HUES6 (cell line): ENCODE measurements at regions not wholly inside any gene's neighbourhood (a gene's known extent, or its start where the extent isn't known, plus 50 kb on each side); places are given as distances from the start of the nearest gene placed in this dataset.

ENCODE experiments used
- H3K27ac ChIP-seq: 2 replicates; pipeline ENCODE4 v1.7.0; 2013; ENCODE audit warnings: low read depth, mild to moderate bottlenecking, low read length, inconsistent platforms
- H3K27me3 ChIP-seq: 2 replicates; pipeline ENCODE4 v1.6.1; 2013; ENCODE audit warnings: low read length; ENCODE audit not compliant: control insufficient read depth, insufficient read depth
- H3K36me3 ChIP-seq: 2 replicates; pipeline ENCODE4 v1.6.1; 2013; ENCODE audit warnings: low read length; ENCODE audit not compliant: control insufficient read depth, insufficient read depth
- H3K4me1 ChIP-seq: 2 replicates; pipeline ENCODE4 v1.6.1; 2013; ENCODE audit warnings: low read length; ENCODE audit not compliant: control insufficient read depth, insufficient read depth
- H3K4me3 ChIP-seq: 2 replicates; pipeline ENCODE4 v1.5.1; 2013; ENCODE audit warnings: low read depth, low read length
- H3K9ac ChIP-seq: one replicate; pipeline ENCODE4 v1.6.1; 2013; ENCODE audit warnings: mild to moderate bottlenecking, low read length
- H3K9me3 ChIP-seq: 2 replicates; pipeline ENCODE4 v1.6.1; 2013; ENCODE audit warnings: low read depth, low read length; ENCODE audit not compliant: control insufficient read depth, insufficient read depth

DNA sequence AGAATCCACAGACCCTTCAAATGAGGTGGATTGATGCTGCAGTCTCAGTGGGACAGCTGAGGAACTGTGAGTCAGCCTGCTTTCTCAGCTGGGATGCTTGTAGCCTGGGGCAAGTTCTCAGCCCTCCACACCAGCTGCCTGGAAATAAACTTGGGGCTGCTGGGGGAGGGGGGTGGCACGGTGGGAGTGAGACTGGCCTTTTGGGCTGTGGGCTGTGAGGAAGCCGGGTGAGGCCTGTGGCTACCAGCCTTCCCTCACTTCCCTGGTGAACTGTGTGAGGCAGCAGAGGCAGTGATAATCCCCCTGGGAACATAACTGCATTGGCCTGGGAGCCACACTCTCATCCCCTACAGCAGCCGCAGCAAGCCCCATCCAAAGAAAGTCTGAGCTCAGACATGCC, 114.5 kb upstream of the GUCY1A1 start:
- H3K27ac ChIP-seq = no peak overlapping the region
- no peak overlapping the region for H3K4me3 ChIP-seq

DNA sequence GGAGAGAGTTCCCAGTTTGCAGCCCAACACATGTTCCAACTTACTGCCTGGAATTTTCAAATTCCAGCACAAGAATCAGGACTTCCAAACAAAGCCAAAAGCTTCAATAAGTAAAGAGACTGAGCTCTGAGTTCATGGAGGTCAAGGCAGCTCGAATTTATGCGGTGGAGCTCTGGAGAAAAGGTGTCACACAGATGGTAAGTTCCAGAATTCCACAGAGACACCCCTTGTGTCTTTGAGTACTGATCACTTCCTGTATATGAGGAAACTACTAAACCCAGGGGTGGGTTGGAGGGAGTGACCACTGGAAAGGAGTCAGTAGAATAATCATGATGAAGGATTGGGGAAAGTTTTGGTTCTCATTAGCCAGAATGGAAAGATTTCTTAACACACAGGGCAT, 118.5 kb upstream of the GUCY1A1 start:
- no peak overlapping the region for H3K4me3 ChIP-seq

More for the DNA sequence above, 114.5 kb upstream of the GUCY1A1 start:
- H3K9ac ChIP-seq = no peak overlapping the region
- H3K4me1 ChIP-seq = peaks cover 7% of the 10 kb centered on the region; the same call in 1 of the 2 replicates
- 0 out of 2 replicates have a peak, but pooled peaks cover 2% of the 10 kb centered on the region for H3K9me3 ChIP-seq
- H3K36me3 ChIP-seq = no peaks in the 10 kb centered on the region
- no peaks in the 10 kb centered on the region for H3K27me3 ChIP-seq

DNA sequence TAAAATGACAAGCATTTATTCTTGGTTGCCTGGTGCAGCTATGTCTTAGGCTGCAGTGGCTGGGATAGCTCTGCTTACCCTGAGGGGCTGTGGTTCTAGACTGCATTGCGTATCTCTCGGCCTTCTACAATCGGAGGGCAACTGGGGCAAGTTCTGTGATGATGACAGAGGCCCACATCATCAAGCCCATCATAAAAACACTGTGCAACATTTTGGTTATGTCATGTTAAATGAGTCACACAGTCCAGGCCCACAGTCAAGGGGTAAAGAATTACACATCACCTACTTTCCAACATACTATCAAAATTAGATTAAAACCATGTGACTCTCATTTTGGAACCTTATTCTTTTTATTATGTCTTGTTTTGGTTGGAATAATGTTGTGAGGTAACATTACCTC, 120.2 kb upstream of the GUCY1A1 start:
- no peaks in the 10 kb centered on the region for H3K36me3 ChIP-seq
- H3K4me1 ChIP-seq = no peaks in the 10 kb centered on the region
- no peaks in the 10 kb centered on the region for H3K27me3 ChIP-seq
- H3K4me3 ChIP-seq = no peak overlapping the region
- H3K27ac ChIP-seq = no peak overlapping the region
- H3K9me3 ChIP-seq = peaks cover 5% of the 10 kb centered on the region; the same call in 1 of the 2 replicates
- H3K9ac ChIP-seq = no peak overlapping the region

More for the DNA sequence above, 118.5 kb upstream of the GUCY1A1 start:
- peaks cover 7% of the 10 kb centered on the region; the same call in 1 of the 2 replicates for H3K4me1 ChIP-seq
- H3K9ac ChIP-seq = no peak overlapping the region
- H3K27me3 ChIP-seq = no peaks in the 10 kb centered on the region
- no peaks in the 10 kb centered on the region for H3K36me3 ChIP-seq
- H3K27ac ChIP-seq = no peak overlapping the region
- H3K9me3 ChIP-seq = peaks cover 6% of the 10 kb centered on the region; the same call in 1 of the 2 replicates

DNA sequence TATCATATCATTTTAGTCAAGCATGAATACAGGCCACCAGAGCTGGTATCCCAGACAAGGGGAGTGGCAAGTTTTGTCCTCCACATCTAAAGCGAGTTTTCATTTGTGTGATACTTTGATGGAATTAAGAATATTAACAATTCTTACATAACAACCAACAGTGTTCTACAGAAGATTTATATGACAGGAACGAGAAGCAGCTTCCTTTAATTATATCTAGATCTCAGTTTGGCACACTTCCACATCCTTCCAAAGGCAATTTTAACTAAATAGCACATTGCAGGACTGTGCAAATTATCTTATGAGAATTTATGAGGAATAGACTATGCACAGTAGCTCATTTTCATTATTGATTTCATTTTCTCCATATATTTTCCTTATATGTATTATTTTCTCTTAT, 121.2 kb upstream of the GUCY1A1 start:
- Histone ChIP-seq H3K27me3 (no peaks in the 10 kb centered on the region), H3K9ac (no peak overlapping the region), H3K4me1 (no peaks in the 10 kb centered on the region), H3K4me3 (no peak overlapping the region), H3K9me3 (peaks cover 5% of the 10 kb centered on the region; the same call in 1 of the 2 replicates), H3K36me3 (no peaks in the 10 kb centered on the region), H3K27ac (no peak overlapping the region)

DNA sequence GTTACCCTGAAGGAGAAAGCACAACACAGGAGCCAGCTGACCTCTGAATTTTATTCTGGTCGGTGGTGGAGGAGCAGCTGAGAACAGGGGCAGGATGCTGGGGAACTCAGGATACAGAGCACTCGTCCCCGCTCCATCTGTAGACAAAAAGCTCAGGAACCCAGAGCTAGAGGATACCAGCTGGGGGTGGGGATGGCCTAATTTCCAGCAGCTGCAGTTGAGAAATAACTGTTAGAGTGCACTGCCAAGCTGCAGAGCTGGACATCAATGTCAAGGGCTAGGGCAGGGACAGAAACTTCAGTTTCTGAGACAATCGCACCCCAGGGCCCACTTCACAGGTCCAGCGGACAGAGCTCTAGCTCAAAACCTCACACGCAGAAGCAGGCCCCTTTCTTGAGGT, 122.1 kb upstream of the GUCY1A1 start:
- Histone ChIP-seq H3K9me3 (peaks cover 5% of the 10 kb centered on the region; the same call in 1 of the 2 replicates), H3K4me1 (no peaks in the 10 kb centered on the region), H3K27me3 (no peaks in the 10 kb centered on the region), H3K9ac (no peak overlapping the region), H3K27ac (no peak overlapping the region), H3K4me3 (no peak overlapping the region), H3K36me3 (no peaks in the 10 kb centered on the region)

DNA sequence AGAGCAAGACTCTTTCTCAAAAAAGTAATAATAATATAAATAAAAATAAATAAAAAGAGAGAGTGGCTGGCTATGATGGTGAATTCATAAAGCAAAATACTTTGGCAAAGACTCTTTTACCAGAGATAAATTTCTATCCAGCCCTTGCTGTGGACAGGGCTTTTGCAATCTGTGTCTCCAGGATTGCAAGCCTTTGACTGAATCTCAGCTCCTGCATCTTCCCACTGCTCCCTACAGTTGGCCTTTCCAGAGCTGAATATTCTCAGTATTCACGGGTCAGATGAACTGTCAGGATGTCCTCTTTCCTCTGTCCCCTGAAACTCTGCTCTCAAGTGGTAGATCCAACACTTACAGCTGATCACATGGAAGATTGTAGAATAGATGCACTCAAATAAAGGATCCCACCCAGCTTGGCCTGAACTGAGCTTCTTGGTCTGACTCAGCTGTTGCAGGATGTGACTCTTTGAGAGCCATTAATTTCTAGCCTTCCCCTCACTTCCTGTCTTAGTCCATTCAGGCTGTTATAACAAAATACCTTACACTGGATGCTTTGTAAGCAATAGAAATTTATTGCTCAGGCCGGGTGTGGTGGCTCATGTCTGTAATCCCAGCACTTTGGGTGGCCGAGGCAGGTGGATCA, 123.4 kb upstream of the GUCY1A1 start:
- H3K36me3 ChIP-seq = no peaks in the 10 kb centered on the region
- H3K27me3 ChIP-seq = no peaks in the 10 kb centered on the region
- H3K4me3 ChIP-seq = no peak overlapping the region
- no peak overlapping the region for H3K9ac ChIP-seq
- H3K27ac ChIP-seq = no peak overlapping the region
- H3K9me3 ChIP-seq = peaks cover 5% of the 10 kb centered on the region; the same call in 1 of the 2 replicates
- no peaks in the 10 kb centered on the region for H3K4me1 ChIP-seq

DNA sequence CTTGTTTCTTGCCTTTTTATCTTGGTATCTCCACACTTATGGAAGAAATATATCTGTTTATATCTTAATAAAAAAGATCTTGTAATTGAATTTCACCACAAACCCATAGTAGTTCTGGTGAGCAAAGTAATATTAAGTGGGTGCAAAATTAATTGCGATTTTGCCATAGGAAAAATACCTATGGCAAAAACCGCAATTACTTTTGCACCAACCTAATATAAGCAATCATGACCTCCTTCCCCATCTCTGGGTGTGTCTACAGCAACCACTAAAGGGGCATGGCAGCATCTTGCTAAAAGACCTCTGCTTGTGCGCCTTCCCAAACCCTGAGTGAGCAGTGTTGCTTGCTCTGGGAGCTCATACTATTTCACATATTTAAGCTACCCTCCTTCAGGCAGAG, 124.2 kb upstream of the GUCY1A1 start:
- no peak overlapping the region for H3K4me3 ChIP-seq

DNA sequence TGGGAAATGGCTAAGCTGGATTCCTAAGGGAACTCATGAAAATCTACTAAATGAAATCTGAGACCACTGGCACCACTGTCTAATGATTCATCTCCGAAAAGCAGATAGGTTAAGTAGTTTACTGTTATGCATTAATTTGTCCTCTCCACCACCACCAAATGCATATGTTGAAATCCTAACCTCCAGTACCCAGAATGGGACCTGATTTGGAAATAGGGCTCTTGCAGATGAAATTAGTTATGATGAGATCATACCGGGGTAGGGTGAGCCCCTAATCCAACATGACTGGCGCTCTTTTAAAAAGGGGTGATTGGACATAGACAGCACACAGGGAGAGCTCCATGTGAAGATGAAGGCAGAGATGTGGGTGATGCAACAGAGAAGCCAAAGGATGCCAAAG, 124.9 kb upstream of the GUCY1A1 start:
- Histone ChIP-seq H3K9me3 (peaks cover 5% of the 10 kb centered on the region; the same call in 1 of the 2 replicates), H3K27me3 (no peaks in the 10 kb centered on the region), H3K27ac (no peak overlapping the region), H3K4me3 (no peak overlapping the region), H3K36me3 (no peaks in the 10 kb centered on the region), H3K4me1 (no peaks in the 10 kb centered on the region), H3K9ac (no peak overlapping the region)

More for the DNA sequence above, 124.2 kb upstream of the GUCY1A1 start:
- H3K9me3 ChIP-seq = peaks cover 5% of the 10 kb centered on the region; the same call in 1 of the 2 replicates
- H3K27ac ChIP-seq = no peak overlapping the region
- H3K4me1 ChIP-seq = no peaks in the 10 kb centered on the region
- no peaks in the 10 kb centered on the region for H3K27me3 ChIP-seq
- no peaks in the 10 kb centered on the region for H3K36me3 ChIP-seq
- no peak overlapping the region for H3K9ac ChIP-seq

DNA sequence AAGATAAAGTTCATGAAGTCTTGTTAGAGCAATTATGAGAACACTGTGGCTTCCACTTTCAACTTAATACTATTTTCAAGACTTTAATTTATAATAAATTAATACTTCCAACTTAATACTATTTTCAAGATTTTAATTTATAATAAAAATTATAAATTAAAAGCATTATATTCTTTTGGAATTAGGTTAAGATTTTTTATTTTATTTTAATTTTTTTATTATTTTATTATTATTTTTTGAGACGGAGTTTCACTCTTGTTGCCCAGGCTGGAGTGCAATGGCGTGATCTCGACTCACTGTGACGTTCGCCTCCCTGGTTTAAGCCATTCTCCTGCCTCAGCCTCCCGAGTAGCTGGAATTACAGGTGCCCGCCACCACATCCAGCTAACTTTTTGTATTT, 126.0 kb upstream of the GUCY1A1 start:
- H3K9ac ChIP-seq = no peak overlapping the region
- H3K27me3 ChIP-seq = no peaks in the 10 kb centered on the region
- H3K4me3 ChIP-seq = no peak overlapping the region
- no peak overlapping the region for H3K27ac ChIP-seq
- peaks cover 5% of the 10 kb centered on the region; the same call in 1 of the 2 replicates for H3K9me3 ChIP-seq
- H3K36me3 ChIP-seq = no peaks in the 10 kb centered on the region
- no peaks in the 10 kb centered on the region for H3K4me1 ChIP-seq

DNA sequence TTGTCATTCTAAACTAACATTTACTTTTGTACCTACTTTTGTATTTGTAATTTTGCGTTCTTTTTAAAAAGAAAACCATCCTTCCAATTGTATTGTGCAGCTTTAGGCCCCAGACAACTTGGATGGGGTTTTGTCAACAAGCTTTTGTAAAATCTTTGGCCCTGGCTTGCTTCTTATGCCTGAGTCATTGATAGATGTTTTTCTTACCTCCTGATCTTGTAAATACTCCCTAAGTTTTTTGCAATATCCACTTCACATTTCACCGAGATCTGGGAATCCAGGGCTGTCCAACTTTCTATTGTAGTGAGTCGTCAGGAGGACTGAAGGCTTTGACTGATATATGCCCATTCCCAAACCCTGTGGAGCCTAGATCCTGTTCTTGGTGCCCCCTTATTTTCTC, 126.9 kb upstream of the GUCY1A1 start:
- no peak overlapping the region for H3K4me3 ChIP-seq
- H3K36me3 ChIP-seq = no peaks in the 10 kb centered on the region
- H3K27ac ChIP-seq = no peak overlapping the region
- H3K27me3 ChIP-seq = no peaks in the 10 kb centered on the region
- peaks cover 2% of the 10 kb centered on the region; the same call in 1 of the 2 replicates for H3K9me3 ChIP-seq
- H3K9ac ChIP-seq = no peak overlapping the region
- no peaks in the 10 kb centered on the region for H3K4me1 ChIP-seq

DNA sequence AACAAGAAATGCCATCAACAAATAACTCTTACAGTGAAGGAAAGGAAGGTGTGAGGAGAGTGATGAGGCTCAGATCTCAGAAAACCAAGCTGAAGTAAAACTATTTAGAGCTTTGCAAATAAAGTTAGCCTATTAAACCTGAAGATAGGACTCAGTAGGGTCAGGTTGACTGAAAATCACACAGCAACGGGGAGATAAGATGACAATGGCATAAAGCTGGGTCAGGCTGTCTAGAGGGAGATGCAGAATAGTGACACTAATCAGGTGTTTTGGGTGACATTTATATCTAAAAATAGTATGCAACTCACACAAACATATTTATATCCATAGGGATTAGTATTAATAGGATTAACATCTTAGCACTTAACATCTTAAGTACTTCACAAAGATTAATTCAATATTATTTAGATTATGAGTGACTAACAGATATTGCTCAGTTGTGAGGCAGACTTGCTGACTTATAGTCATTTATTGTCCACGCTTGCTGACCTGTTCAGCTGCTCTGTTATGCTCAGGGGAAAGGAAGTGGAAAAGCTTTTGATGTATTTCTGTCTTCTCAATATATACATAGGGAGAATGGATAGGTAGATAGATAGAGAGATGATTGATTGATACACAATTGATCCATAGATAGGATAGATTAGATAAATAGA, 130.7 kb upstream of the GUCY1A1 start:
- Histone ChIP-seq H3K36me3 (no peaks in the 10 kb centered on the region), H3K4me1 (no peaks in the 10 kb centered on the region), H3K27ac (no peak overlapping the region), H3K9ac (no peak overlapping the region), H3K27me3 (no peaks in the 10 kb centered on the region), H3K4me3 (no peak overlapping the region), H3K9me3 (no peaks in the 10 kb centered on the region)
